ENCODE measurements at regions not wholly inside any gene's neighbourhood (a gene's known extent, or its start where the extent isn't known, plus 50 kb on each side); places are given as distances from the start of the nearest gene placed in this dataset.

DNA sequence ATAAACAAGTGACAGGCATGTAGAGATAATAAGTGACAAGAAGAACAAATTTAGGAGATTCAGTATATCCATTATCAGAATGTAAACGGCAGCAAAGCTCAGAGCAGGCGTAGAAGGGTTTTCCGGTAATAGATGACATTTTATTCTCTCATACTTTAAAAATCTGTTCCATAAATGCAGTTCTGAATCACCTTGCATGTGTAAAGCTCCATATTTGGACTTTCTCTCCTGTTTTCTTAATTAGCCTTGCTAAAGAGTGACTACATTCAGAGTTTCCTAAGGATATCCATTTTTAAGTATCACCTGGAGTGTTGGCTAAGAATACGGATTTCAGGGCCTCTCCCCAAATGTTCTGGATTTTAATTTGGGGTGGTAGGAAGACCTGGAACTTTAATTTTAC, 122.0 kb downstream of the SPP2 start:
- Histone ChIP-seq H3K4me2 (ENCODE audit: low read length) (no peak overlapping the region), H3K9me2 (ENCODE audit: insufficient read depth) (no peaks in the 10 kb centered on the region), H3K36me3 (ENCODE audit: control insufficient read depth in 1 of 2, insufficient read depth in 2 of 2, low read length in 2 of 2) (no peaks in the 10 kb centered on the region), H3K9me3 (ENCODE audit: control insufficient read depth in 1 of 2, insufficient read depth in 1 of 2, low read depth in 1 of 2, low read length in 2 of 2) (no peaks in the 10 kb centered on the region), H3K27me3 (ENCODE audit: insufficient read depth, low read length) (no peaks in the 10 kb centered on the region), H3K27ac (ENCODE audit: low read depth, low read length) (no peak overlapping the region), H2AFZ (ENCODE audit: low read depth, low read length, poor library complexity, severe bottlenecking) (no peak overlapping the region), H3K9ac (ENCODE audit: low read length) (no peak overlapping the region), H4K20me1 (ENCODE audit: insufficient read depth) (no peaks in the 10 kb centered on the region), H3K79me2 (ENCODE audit: insufficient read depth, low read length) (no peaks in the 10 kb centered on the region), H3K4me1 (ENCODE audit: control insufficient read depth in 1 of 2, insufficient read depth in 2 of 2, low read length in 2 of 2) (no peaks in the 10 kb centered on the region), H3K4me3 (replicated peaks in 1 of 2; ENCODE audit: low read depth in 1 of 2, low read length in 2 of 2) (no peak overlapping the region)
- DNase-seq (ENCODE audit: low read depth, low spot score) (no peak), ATAC-seq (no peak)
- ChIA-PET CTCF (no interaction called here), RAD21 (ENCODE audit: low non-redundant PET in 1 of 2, low total read pairs in 2 of 2, uncharacterized antibody in 2 of 2, unreplicated experiment in 2 of 2) (no interaction called here), POLR2A (no interaction called here)
- TF ChIP-seq CBX3 (IDR thresholded peaks at IDR 0.05; ENCODE audit: low read depth) (no peak), SIN3A (IDR thresholded peaks at IDR 0.05; ENCODE audit: low read depth) (no peak), FOSL1 (IDR thresholded peaks at IDR 0.05; ENCODE audit: low read depth) (no peak), SP1 (IDR thresholded peaks at IDR 0.05; ENCODE audit: low read depth) (no peak), EZH2phosphoT487 (IDR thresholded peaks at IDR 0.05; ENCODE audit: borderline replicate concordance) (no peak), POLR2AphosphoS5 (IDR thresholded peaks at IDR 0.05; ENCODE audit: low read depth, low read length) (no peak), YY1 (IDR thresholded peaks at IDR 0.05; ENCODE audit: extremely low read depth, insufficient replicate concordance, low read depth, low read length) (no peak), EGR1 (IDR thresholded peaks at IDR 0.05; ENCODE audit: low read depth) (no peak)
- TF ChIP-seq, protein P1, sequence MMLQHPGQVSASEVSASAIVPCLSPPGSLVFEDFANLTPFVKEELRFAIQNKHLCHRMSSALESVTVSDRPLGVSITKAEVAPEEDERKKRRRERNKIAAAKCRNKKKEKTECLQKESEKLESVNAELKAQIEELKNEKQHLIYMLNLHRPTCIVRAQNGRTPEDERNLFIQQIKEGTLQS (IDR thresholded peaks at IDR 0.05): no peak
- intact Hi-C loops (cut with micrococcal nuclease): no loop called here
- BruUV-seq (replicated peaks): no TSS peak

DNA sequence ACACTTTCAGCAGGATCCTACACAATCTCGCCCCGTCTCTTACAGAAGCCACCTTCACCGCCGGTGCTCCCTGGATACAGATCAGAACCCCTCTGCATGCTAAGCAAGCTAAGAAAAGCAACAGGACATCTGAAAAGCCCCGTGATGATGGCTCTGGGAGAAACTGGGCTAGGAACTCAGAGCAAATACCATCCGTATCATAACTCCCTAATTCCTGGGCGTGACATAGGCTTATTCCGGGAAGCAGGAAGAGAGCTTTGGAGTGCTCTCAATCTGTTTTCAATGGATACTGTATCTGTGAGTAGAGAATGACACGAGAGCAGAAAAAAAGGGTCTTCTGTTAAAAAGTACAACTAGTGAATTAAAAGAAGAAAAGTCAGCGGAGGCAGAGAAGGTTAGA, 121.6 kb downstream of the SPP2 start:
- TF ChIP-seq RAD21 (IDR thresholded peaks at IDR 0.05; ENCODE audit: low read depth) (no peak), EZH2phosphoT487 (IDR thresholded peaks at IDR 0.05; ENCODE audit: borderline replicate concordance) (no peak)
- DNase-seq (ENCODE audit: low read depth, low spot score) (no peak), ATAC-seq (no peak)
- ChIA-PET RAD21 (ENCODE audit: low non-redundant PET in 1 of 2, low total read pairs in 2 of 2, uncharacterized antibody in 2 of 2, unreplicated experiment in 2 of 2) (no interaction called here), CTCF (no interaction called here), POLR2A (no interaction called here)
- Histone ChIP-seq H3K4me2 (ENCODE audit: low read length) (no peak overlapping the region), H4K20me1 (ENCODE audit: insufficient read depth) (no peaks in the 10 kb centered on the region), H3K4me3 (replicated peaks in 1 of 2; ENCODE audit: low read depth in 1 of 2, low read length in 2 of 2) (no peak overlapping the region), H3K9me3 (ENCODE audit: control insufficient read depth in 1 of 2, insufficient read depth in 1 of 2, low read depth in 1 of 2, low read length in 2 of 2) (no peaks in the 10 kb centered on the region), H3K36me3 (ENCODE audit: control insufficient read depth in 1 of 2, insufficient read depth in 2 of 2, low read length in 2 of 2) (no peaks in the 10 kb centered on the region), H3K79me2 (ENCODE audit: insufficient read depth, low read length) (no peaks in the 10 kb centered on the region), H3K9me2 (ENCODE audit: insufficient read depth) (no peaks in the 10 kb centered on the region), H3K27me3 (ENCODE audit: insufficient read depth, low read length) (no peaks in the 10 kb centered on the region), H3K4me1 (ENCODE audit: control insufficient read depth in 1 of 2, insufficient read depth in 2 of 2, low read length in 2 of 2) (no peaks in the 10 kb centered on the region), H3K9ac (ENCODE audit: low read length) (no peak overlapping the region), H3K27ac (ENCODE audit: low read depth, low read length) (no peak overlapping the region), H2AFZ (ENCODE audit: low read depth, low read length, poor library complexity, severe bottlenecking) (no peak overlapping the region)
- BruUV-seq (replicated peaks): no TSS peak
- intact Hi-C loops (cut with micrococcal nuclease): no loop called here

Measured in HCT116 (cell line).